ENCODE measurements at regions not wholly inside any gene's neighbourhood (a gene's known extent, or its start where the extent isn't known, plus 50 kb on each side); places are given as distances from the start of the nearest gene placed in this dataset.

GRCh38 chr6:14736554-14736953, 509.3 kb upstream of the JARID2 start:
- H3K4me3 ChIP-seq (ENCODE audit: low read depth, low read length, poor library complexity, severe bottlenecking) = no peak overlapping the region
- no peak for DNase-seq (ENCODE audit: low spot score)
- peaks cover 4% of the 10 kb centered on the region; the same call in 1 of the 2 replicates for H3K9me3 ChIP-seq (ENCODE audit: low read length)
- ChIA-PET CTCF (ENCODE audit: unreplicated experiment) (no interaction called here), POLR2A (no interaction called here)
- BruUV-seq (replicated peaks) = no TSS peak
- no peak overlapping the region for H3K4me2 ChIP-seq (ENCODE audit: low read length)
- TF ChIP-seq EZH2phosphoT487 (IDR thresholded peaks at IDR 0.05; ENCODE audit: borderline replicate concordance, low read depth, low read length) (no peak), CTCF (conservative IDR thresholded peaks at IDR 0.05; ENCODE audit: low read length) (no peak)
- peaks cover 31% of the 10 kb centered on the region for H3K4me1 ChIP-seq (ENCODE audit: insufficient read depth, low read length, poor library complexity, severe bottlenecking)
- no peak overlapping the region for H2AFZ ChIP-seq (ENCODE audit: low read length)
- no peaks in the 10 kb centered on the region for H3K9me2 ChIP-seq (ENCODE audit: insufficient read depth, low read length)
- no peaks in the 10 kb centered on the region for H3K79me2 ChIP-seq (ENCODE audit: insufficient read depth, low read depth, low read length)
- no peak overlapping the region for H3K27ac ChIP-seq (ENCODE audit: low read depth, low read length, poor library complexity, severe bottlenecking)
- H3K36me3 ChIP-seq (ENCODE audit: insufficient read depth, low read length) = peaks cover 4% of the 10 kb centered on the region; the same call in 1 of the 2 replicates
- intact Hi-C loops (cut with micrococcal nuclease; ENCODE audit: unreplicated experiment) = no loop called here
- no peaks in the 10 kb centered on the region for H4K20me1 ChIP-seq (ENCODE audit: insufficient read depth, low read length)

- peaks cover 4% of the 10 kb centered on the region; the same call in 1 of the 2 replicates for H3K9me3 ChIP-seq (ENCODE audit: low read length)
- H3K4me3 ChIP-seq (ENCODE audit: low read depth, low read length, poor library complexity, severe bottlenecking) = no peak overlapping the region
- TF ChIP-seq CTCF (conservative IDR thresholded peaks at IDR 0.05; ENCODE audit: low read length) = no peak
- TF ChIP-seq EZH2phosphoT487 (IDR thresholded peaks at IDR 0.05; ENCODE audit: borderline replicate concordance, low read depth, low read length) = no peak
- H2AFZ ChIP-seq (ENCODE audit: low read length) = peak overlapping the region; percentile 12
- no peak for DNase-seq (ENCODE audit: low spot score)
- peaks cover 4% of the 10 kb centered on the region; the same call in 1 of the 2 replicates for H3K36me3 ChIP-seq (ENCODE audit: insufficient read depth, low read length)
- H3K4me1 ChIP-seq (ENCODE audit: insufficient read depth, low read length, poor library complexity, severe bottlenecking) = peaks cover 26% of the 10 kb centered on the region
- ChIA-PET POLR2A (interaction anchor here (0.6 kb wide), 1 partner anchor 509 kb away, joined by 3 read pairs; no protein-coding TSS in a partner anchor), CTCF (ENCODE audit: unreplicated experiment) (no interaction called here)
- H3K9me2 ChIP-seq (ENCODE audit: insufficient read depth, low read length) = no peaks in the 10 kb centered on the region
- H3K27ac ChIP-seq (ENCODE audit: low read depth, low read length, poor library complexity, severe bottlenecking) = no peak overlapping the region
- H4K20me1 ChIP-seq (ENCODE audit: insufficient read depth, low read length) = no peaks in the 10 kb centered on the region
- intact Hi-C loops (cut with micrococcal nuclease; ENCODE audit: unreplicated experiment) = no loop called here
- H3K79me2 ChIP-seq (ENCODE audit: insufficient read depth, low read depth, low read length) = no peaks in the 10 kb centered on the region
- H3K4me2 ChIP-seq (ENCODE audit: low read length) = no peak overlapping the region
- no TSS peak for BruUV-seq (replicated peaks)
These were observed 507.4 kb upstream of the JARID2 start for GRCh38 chr6:14738497-14738896.

GRCh38 chr6:14738933-14739332, 506.9 kb upstream of the JARID2 start:
- intact Hi-C loops (cut with micrococcal nuclease; ENCODE audit: unreplicated experiment) = no loop called here
- CTCF ChIA-PET (ENCODE audit: unreplicated experiment) = no interaction called here

More at GRCh38 chr6:14738933-14739332, 506.9 kb upstream of the JARID2 start:
- no TSS peak for BruUV-seq (replicated peaks)
- no peaks in the 10 kb centered on the region for H3K79me2 ChIP-seq (ENCODE audit: insufficient read depth, low read depth, low read length)
- DNase-seq (ENCODE audit: low spot score) = peak; percentile 32
- H4K20me1 ChIP-seq (ENCODE audit: insufficient read depth, low read length) = no peaks in the 10 kb centered on the region
- no peak overlapping the region for H3K4me2 ChIP-seq (ENCODE audit: low read length)
- TF ChIP-seq EZH2phosphoT487 (IDR thresholded peaks at IDR 0.05; ENCODE audit: borderline replicate concordance, low read depth, low read length) (no peak), CTCF (conservative IDR thresholded peaks at IDR 0.05; ENCODE audit: low read length) (no peak)
- no peak overlapping the region for H3K4me3 ChIP-seq (ENCODE audit: low read depth, low read length, poor library complexity, severe bottlenecking)
- H3K9me2 ChIP-seq (ENCODE audit: insufficient read depth, low read length) = no peaks in the 10 kb centered on the region
- H3K9me3 ChIP-seq (ENCODE audit: low read length) = peaks cover 4% of the 10 kb centered on the region; the same call in 1 of the 2 replicates
- H3K27ac ChIP-seq (ENCODE audit: low read depth, low read length, poor library complexity, severe bottlenecking) = no peak overlapping the region
- H3K36me3 ChIP-seq (ENCODE audit: insufficient read depth, low read length) = peaks cover 4% of the 10 kb centered on the region; the same call in 1 of the 2 replicates
- POLR2A ChIA-PET = interaction anchor here (0.6 to 0.7 kb wide), 2 partner anchors 9 to 509 kb away, joined by 3 read pairs; no protein-coding TSS in a partner anchor
- peak overlapping the region; percentile 12 for H2AFZ ChIP-seq (ENCODE audit: low read length)
- peaks cover 26% of the 10 kb centered on the region for H3K4me1 ChIP-seq (ENCODE audit: insufficient read depth, low read length, poor library complexity, severe bottlenecking)
